Activated T-cell treated with anti-CD3 and anti-CD28 coated beads, Interleukin-2, amount 50 U/mL, for 72 hours (primary cell): ENCODE measurements at regions not wholly inside any gene's neighbourhood (a gene's known extent, or its start where the extent isn't known, plus 50 kb on each side); places are given as distances from the start of the nearest gene placed in this dataset.
"Not testable (repeated sequence)": the region's sequence is repeated elsewhere in the genome, so short reads cannot be mapped to it uniquely, and the experiment has no call there.

Source experiments
- ATAC-seq, 2 donors: fragments of 150-1000 bp; cut with Tn5 transposase; replicated peaks in 1 of 2; 2 replicates each; pipeline ENCODE4 v1.10.0; 2021; ENCODE audit warnings: moderate library complexity in 2 of 2, mild to moderate bottlenecking in 1 of 2
- DNase-seq, 2 donors: peaks; one replicate each; pipeline ENCODE4 v3.0.0; 2021 to 2022; ENCODE audit warnings: mixed read lengths in 1 of 2
- H3K27ac Mint-ChIP-seq: one replicate; pipeline ENCODE4 v1.8.0; 2022; ENCODE audit warnings: mild to moderate bottlenecking, moderate library complexity, mixed read lengths
- H3K27me3 Mint-ChIP-seq: one replicate; pipeline ENCODE4 v1.8.0; 2022; ENCODE audit warnings: low read depth, mixed read lengths
- H3K36me3 Mint-ChIP-seq, 2 donors: one replicate each; pipeline ENCODE4 v1.8.0; 2022; ENCODE audit warnings: mixed read lengths in 2 of 2, mild to moderate bottlenecking in 1 of 2; ENCODE audit not compliant: insufficient read depth in 2 of 2
- H3K4me1 Mint-ChIP-seq: one replicate; pipeline ENCODE4 v1.8.0; 2022; ENCODE audit warnings: low read depth, mixed read lengths
- H3K4me3 Mint-ChIP-seq, 2 donors: one replicate each; pipeline ENCODE4 v1.8.0; 2022; ENCODE audit warnings: mild to moderate bottlenecking in 2 of 2, mixed read lengths in 2 of 2, moderate library complexity in 2 of 2
- H3K9me3 Mint-ChIP-seq, 2 donors: one replicate each; pipeline ENCODE4 v1.8.0; 2022; ENCODE audit warnings: mixed read lengths in 2 of 2

- DNase-seq (no peak), ATAC-seq (no peak)
- Mint-ChIP-seq H3K36me3 (peaks cover 0 to 2% of the 10 kb centered on the region in 2 donors), H3K27me3 (peaks cover 40% of the 10 kb centered on the region), H3K9me3 (peaks cover 4 to 8% of the 10 kb centered on the region in 2 donors), H3K27ac (no peak overlapping the region), H3K4me1 (no peaks in the 10 kb centered on the region), H3K4me3 (no peak overlapping the region)
Measured at GRCh38 chr7:152923711-152924110, 164.2 kb downstream of the ACTR3B start.

- ATAC-seq, result no peak
Measured at GRCh38 chr7:152924238-152924637, 164.7 kb downstream of the ACTR3B start.

GRCh38 chr7:152924826-152925411, 165.4 kb downstream of the ACTR3B start:
- H3K27ac Mint-ChIP-seq, result no peak overlapping the region
- H3K4me1 Mint-ChIP-seq, result no peaks in the 10 kb centered on the region
- H3K4me3 Mint-ChIP-seq, result no peak overlapping the region
- H3K9me3 Mint-ChIP-seq, result peaks cover 4 to 8% of the 10 kb centered on the region in 2 donors
- peaks cover 0 to 2% of the 10 kb centered on the region in 2 donors for H3K36me3 Mint-ChIP-seq
- no peak for ATAC-seq
- no peak for DNase-seq
- H3K27me3 Mint-ChIP-seq, result peaks cover 40% of the 10 kb centered on the region

More at GRCh38 chr7:152924238-152924637, 164.7 kb downstream of the ACTR3B start:
- Mint-ChIP-seq H3K27ac (no peak overlapping the region), H3K4me3 (no peak overlapping the region), H3K36me3 (peaks cover 0 to 2% of the 10 kb centered on the region in 2 donors), H3K4me1 (no peaks in the 10 kb centered on the region), H3K27me3 (peaks cover 40% of the 10 kb centered on the region), H3K9me3 (peaks cover 4 to 8% of the 10 kb centered on the region in 2 donors)
- no peak for DNase-seq

GRCh38 chr7:152925412-152926147, 166.0 kb downstream of the ACTR3B start:
- peaks cover 40% of the 10 kb centered on the region for H3K27me3 Mint-ChIP-seq
- DNase-seq (no peak), ATAC-seq (no peak)
- H3K36me3 Mint-ChIP-seq, result no peaks in the 10 kb centered on the region
- no peak overlapping the region for H3K27ac Mint-ChIP-seq
- no peaks in the 10 kb centered on the region for H3K4me1 Mint-ChIP-seq
- no peak overlapping the region for H3K4me3 Mint-ChIP-seq
- H3K9me3 Mint-ChIP-seq, result peaks cover 3 to 7% of the 10 kb centered on the region in 2 donors

- no peak for DNase-seq
- no peak overlapping the region for H3K27ac Mint-ChIP-seq
- H3K9me3 Mint-ChIP-seq, result peaks cover 0 to 1% of the 10 kb centered on the region in 2 donors
- H3K36me3 Mint-ChIP-seq, result no peaks in the 10 kb centered on the region
- H3K27me3 Mint-ChIP-seq, result peaks cover 7% of the 10 kb centered on the region
- H3K4me1 Mint-ChIP-seq, result no peaks in the 10 kb centered on the region
- H3K4me3 Mint-ChIP-seq, result no peak overlapping the region
- no peak for ATAC-seq
Measured at GRCh38 chr7:152931633-152932032, 172.1 kb downstream of the ACTR3B start.

GRCh38 chr7:152937282-152937681, 177.7 kb downstream of the ACTR3B start:
- no peak for DNase-seq
- ATAC-seq, result no peak
- no peaks in the 10 kb centered on the region for H3K4me1 Mint-ChIP-seq
- no peak overlapping the region for H3K27ac Mint-ChIP-seq
- H3K9me3 Mint-ChIP-seq, result no peaks in the 10 kb centered on the region
- H3K27me3 Mint-ChIP-seq, result no peaks in the 10 kb centered on the region
- H3K4me3 Mint-ChIP-seq, result no peak overlapping the region
- H3K36me3 Mint-ChIP-seq, result no peaks in the 10 kb centered on the region

- not testable (repeated sequence) for H3K36me3 Mint-ChIP-seq, DNase-seq, H3K27ac Mint-ChIP-seq, H3K4me1 Mint-ChIP-seq, ATAC-seq, H3K9me3 Mint-ChIP-seq, H3K4me3 Mint-ChIP-seq, H3K27me3 Mint-ChIP-seq
Measured at GRCh38 chr7:152946616-152947015, 187.1 kb downstream of the ACTR3B start.

- ATAC-seq (no peak), DNase-seq (no peak)
- Mint-ChIP-seq H3K27me3 (no peaks in the 10 kb centered on the region), H3K9me3 (peaks cover 6 to 9% of the 10 kb centered on the region in 2 donors), H3K4me3 (no peak overlapping the region), H3K36me3 (peaks cover 0 to 2% of the 10 kb centered on the region in 2 donors), H3K27ac (no peak overlapping the region), H3K4me1 (no peaks in the 10 kb centered on the region)
Measured at GRCh38 chr7:152947686-152948085, 188.1 kb downstream of the ACTR3B start.

- Mint-ChIP-seq H3K4me1 (no peaks in the 10 kb centered on the region), H3K4me3 (no peak overlapping the region)
- DNase-seq, result no peak
Measured at GRCh38 chr7:152949253-152949652, 189.7 kb downstream of the ACTR3B start.

GRCh38 chr7:152949790-152950189, 190.2 kb downstream of the ACTR3B start:
- Mint-ChIP-seq H3K4me3 (no peak overlapping the region), H3K27ac (no peak overlapping the region), H3K9me3 (peaks cover 6 to 7% of the 10 kb centered on the region in 2 donors), H3K36me3 (peaks cover 0 to 2% of the 10 kb centered on the region in 2 donors), H3K27me3 (no peaks in the 10 kb centered on the region), H3K4me1 (no peaks in the 10 kb centered on the region)
- DNase-seq (no peak), ATAC-seq (no peak)

More at GRCh38 chr7:152949253-152949652, 189.7 kb downstream of the ACTR3B start:
- H3K27me3 Mint-ChIP-seq, result no peaks in the 10 kb centered on the region
- ATAC-seq, result no peak
- H3K27ac Mint-ChIP-seq, result no peak overlapping the region
- H3K36me3 Mint-ChIP-seq, result peaks cover 0 to 2% of the 10 kb centered on the region in 2 donors
- H3K9me3 Mint-ChIP-seq, result peaks cover 6 to 8% of the 10 kb centered on the region in 2 donors

- Mint-ChIP-seq H3K36me3 (no peaks in the 10 kb centered on the region), H3K27me3 (no peaks in the 10 kb centered on the region), H3K9me3 (peaks cover 4 to 5% of the 10 kb centered on the region in 2 donors), H3K27ac (no peak overlapping the region), H3K4me3 (no peak overlapping the region), H3K4me1 (no peaks in the 10 kb centered on the region)
- DNase-seq (no peak), ATAC-seq (no peak)
Measured at GRCh38 chr7:152956006-152956405, 196.5 kb downstream of the ACTR3B start.

GRCh38 chr7:152959610-152960009, 200.1 kb downstream of the ACTR3B start:
- ATAC-seq (no peak), DNase-seq (no peak)
- Mint-ChIP-seq H3K4me1 (no peaks in the 10 kb centered on the region), H3K4me3 (no peak overlapping the region), H3K27me3 (no peaks in the 10 kb centered on the region), H3K27ac (no peak overlapping the region), H3K9me3 (peaks cover 6 to 7% of the 10 kb centered on the region in 2 donors), H3K36me3 (no peaks in the 10 kb centered on the region)

- not testable (repeated sequence) for H3K4me1 Mint-ChIP-seq, H3K27me3 Mint-ChIP-seq, H3K9me3 Mint-ChIP-seq, ATAC-seq, H3K4me3 Mint-ChIP-seq, H3K27ac Mint-ChIP-seq, DNase-seq, H3K36me3 Mint-ChIP-seq
Measured at GRCh38 chr7:152961796-152962195, 202.2 kb downstream of the ACTR3B start.
